ENCODE measurements at regions not wholly inside any gene's neighbourhood (a gene's known extent, or its start where the extent isn't known, plus 50 kb on each side); places are given as distances from the start of the nearest gene placed in this dataset.

- TF ChIP-seq CTCF (IDR thresholded peaks at IDR 0.05) (no peak), POLR2A (IDR thresholded peaks at IDR 0.05) (no peak)
Measured at GRCh38 chr5:119828541-119828940, 199.2 kb downstream of the FAM170A start.
